ENCODE measurements at regions not wholly inside any gene's neighbourhood (a gene's known extent, or its start where the extent isn't known, plus 50 kb on each side); places are given as distances from the start of the nearest gene placed in this dataset.

- no peak for TF ChIP-seq CTCF (IDR thresholded peaks at IDR 0.05; ENCODE audit: insufficient read depth, low read length, poor library complexity, severe bottlenecking)
- no peak for TF ChIP-seq EZH2phosphoT487 (conservative IDR thresholded peaks at IDR 0.05; ENCODE audit: low read length)
Measured at GRCh38 chr3:99545941-99546580, 92.3 kb upstream of the COL8A1 start.

Measured in SU-DHL-6 (cell line).